GM12872 (cell line): ENCODE measurements at regions not wholly inside any gene's neighbourhood (a gene's known extent, or its start where the extent isn't known, plus 50 kb on each side); places are given as distances from the start of the nearest gene placed in this dataset.

Experiments
- TF ChIP-seq, protein P1 (sequence below): IDR thresholded peaks from 3 replicates; pipeline ENCODE4 v1.5.1; 2011; ENCODE audit warnings: low read depth, mild to moderate bottlenecking, low read length, moderate library complexity; ENCODE audit not compliant: insufficient read depth

DNA sequence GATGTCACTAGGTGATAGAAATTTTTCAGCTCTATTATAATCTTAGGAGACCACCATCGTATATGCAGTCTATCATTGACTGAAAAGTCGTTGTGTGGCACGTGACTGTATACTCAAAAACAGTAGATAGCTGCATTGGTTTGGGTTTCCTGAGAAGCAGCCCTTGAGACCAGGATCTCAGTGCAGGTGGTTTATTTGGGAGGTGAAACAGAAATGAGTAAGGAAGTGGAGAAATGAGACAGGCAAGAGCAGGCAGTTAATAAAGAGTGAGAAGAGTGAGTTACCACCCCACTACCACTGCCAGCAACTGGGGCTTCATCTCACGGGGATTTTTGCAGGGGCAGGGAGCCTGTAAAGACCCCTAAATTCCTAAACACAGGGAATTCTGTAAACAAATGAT, 221.0 kb downstream of the SHQ1 start:
- TF ChIP-seq, protein P1, sequence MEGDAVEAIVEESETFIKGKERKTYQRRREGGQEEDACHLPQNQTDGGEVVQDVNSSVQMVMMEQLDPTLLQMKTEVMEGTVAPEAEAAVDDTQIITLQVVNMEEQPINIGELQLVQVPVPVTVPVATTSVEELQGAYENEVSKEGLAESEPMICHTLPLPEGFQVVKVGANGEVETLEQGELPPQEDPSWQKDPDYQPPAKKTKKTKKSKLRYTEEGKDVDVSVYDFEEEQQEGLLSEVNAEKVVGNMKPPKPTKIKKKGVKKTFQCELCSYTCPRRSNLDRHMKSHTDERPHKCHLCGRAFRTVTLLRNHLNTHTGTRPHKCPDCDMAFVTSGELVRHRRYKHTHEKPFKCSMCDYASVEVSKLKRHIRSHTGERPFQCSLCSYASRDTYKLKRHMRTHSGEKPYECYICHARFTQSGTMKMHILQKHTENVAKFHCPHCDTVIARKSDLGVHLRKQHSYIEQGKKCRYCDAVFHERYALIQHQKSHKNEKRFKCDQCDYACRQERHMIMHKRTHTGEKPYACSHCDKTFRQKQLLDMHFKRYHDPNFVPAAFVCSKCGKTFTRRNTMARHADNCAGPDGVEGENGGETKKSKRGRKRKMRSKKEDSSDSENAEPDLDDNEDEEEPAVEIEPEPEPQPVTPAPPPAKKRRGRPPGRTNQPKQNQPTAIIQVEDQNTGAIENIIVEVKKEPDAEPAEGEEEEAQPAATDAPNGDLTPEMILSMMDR = no peak

DNA sequence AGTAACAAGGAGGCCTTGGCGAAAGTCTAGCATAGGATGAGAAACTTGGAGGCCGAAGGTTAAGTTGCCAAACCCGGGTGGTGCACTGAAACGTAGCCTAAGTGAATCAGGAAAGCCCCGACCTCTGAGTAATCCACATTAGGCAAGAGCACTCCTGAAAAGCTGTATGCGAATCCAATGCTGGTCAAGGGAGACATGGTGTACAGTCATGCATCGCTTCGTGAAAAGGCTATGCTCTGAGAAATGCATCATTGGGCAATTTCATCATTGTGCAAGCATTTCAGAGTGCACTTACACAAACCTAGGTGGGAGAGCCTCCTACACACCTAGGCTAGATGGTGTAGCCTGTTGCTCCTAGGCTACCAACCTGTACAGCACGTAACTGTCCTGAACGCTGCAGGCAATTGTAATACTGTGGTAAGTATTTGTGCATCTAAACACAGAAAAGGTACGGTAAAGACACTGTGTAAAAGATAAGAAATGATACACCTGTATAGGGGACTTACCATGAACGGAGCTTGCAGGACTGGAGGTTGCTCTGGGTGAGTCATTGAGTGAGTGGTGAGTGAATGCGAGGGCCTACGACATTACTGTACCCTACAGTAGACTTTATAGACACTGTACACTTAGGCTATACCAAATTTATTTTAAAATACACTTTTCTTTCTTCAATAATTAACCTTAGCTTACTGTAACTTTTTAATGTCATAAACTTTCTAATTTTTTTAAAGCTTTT, 222.5 kb downstream of the SHQ1 start:
- TF ChIP-seq, protein P1 = no peak

DNA sequence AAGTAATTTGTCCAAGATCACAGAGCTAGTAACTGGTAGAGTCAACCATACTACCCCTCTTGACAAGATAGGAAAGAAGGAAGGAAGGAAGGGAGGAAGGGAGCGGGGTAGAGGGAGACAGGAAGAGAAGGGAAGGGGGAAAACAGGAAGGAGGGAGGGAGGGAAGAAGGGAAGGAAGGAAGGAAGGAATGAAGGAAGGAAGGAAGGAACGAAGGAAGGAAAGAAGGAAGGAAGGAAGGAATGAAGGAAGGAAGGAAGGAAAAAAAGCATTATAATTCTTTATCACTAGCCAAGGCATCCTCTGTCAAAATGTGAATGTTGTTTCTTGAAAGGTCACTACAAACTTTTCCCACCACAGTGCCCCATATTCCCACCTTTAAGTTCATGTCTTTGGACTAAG, 223.6 kb downstream of the SHQ1 start:
- TF ChIP-seq, protein P1 = no peak

DNA sequence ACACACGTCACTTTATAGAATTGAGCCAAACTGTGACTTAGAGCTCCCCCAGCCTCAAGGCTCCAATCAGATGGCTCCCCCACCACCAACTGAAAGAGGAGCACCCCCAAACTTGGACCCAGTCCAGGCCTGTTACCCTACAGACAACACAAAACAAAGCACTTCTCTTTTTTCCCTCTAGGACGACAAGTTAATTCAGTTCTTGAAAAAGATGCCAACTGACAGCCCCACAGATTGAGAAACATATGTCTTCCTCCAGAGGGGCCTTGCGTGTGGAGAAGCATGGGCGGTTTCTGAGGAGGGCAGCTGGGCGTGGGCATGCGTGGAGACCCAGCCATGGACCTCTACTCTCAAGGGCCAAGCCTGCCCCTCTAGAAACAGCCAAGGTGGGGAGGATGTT, 229.5 kb downstream of the SHQ1 start:
- TF ChIP-seq, protein P1 = no peak

DNA sequence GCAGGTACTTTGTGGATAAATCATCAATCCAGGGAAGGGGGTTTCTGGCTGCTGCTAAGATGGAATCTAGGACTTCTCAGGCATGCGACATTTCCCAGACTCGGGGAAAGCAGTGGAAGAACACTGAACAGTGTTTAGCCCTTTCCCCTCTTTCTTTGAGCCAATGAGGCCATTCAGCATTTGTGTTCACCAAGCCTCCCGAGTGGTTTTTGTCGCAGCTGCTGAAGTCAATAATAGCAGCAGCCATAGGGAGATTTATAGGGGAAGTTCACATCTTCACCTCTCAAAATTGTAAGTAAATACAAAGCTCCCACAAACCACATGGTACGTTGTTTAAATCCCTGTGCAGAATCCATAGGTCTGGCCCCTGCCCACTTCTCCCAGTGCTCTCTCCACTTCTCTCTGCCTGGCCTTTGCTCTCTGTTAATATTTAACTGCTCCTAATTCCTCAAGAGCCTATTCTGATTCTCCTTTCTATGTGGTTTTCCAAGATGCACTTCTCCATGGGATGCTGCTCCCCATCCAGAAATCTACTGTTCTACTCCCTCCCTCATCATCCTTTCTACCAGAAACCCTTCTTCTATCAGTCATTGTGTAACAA, 230.7 kb downstream of the SHQ1 start:
- TF ChIP-seq, protein P1 = no peak

DNA sequence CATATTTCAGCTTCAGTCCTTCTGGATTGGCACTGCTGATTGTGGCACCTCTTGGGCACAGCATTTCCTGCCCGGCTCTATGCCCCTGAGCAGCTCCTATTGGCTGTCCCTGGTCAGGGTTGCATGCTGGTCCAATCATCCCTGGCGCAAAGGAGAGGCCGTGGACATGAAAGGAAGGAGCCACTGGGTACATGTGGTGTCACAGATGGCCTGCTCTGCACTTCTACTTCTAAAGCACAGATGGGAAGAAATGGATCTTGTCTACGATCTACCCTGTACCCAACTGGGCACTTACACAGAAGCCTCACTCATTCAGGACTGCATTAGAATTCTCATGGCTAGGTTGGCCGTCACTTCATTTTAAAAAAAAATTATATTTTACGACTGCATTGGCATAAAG, 232.5 kb downstream of the SHQ1 start:
- TF ChIP-seq, protein P1 = no peak

DNA sequence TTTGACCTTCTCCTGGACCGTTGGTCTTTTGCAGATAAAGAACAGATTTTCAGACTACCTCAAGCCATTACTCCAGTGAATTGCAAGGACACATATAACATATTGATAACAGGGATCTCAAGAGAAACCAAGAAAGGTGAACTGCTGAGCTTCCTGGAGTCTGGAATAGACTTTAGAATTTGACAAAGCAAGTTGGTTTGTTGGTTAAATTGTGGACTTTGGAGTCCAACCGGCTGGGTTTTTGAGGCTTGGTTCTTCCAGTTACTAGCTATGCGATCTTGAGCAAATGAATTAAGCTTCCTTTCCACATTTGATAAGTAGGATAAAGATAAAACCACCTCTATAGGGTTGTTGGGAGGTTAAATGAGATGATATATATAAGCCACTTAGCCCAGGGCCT, 233.1 kb downstream of the SHQ1 start:
- TF ChIP-seq, protein P1 = no peak
